ENCODE measurements at regions not wholly inside any gene's neighbourhood (a gene's known extent, or its start where the extent isn't known, plus 50 kb on each side); places are given as distances from the start of the nearest gene placed in this dataset.

DNA sequence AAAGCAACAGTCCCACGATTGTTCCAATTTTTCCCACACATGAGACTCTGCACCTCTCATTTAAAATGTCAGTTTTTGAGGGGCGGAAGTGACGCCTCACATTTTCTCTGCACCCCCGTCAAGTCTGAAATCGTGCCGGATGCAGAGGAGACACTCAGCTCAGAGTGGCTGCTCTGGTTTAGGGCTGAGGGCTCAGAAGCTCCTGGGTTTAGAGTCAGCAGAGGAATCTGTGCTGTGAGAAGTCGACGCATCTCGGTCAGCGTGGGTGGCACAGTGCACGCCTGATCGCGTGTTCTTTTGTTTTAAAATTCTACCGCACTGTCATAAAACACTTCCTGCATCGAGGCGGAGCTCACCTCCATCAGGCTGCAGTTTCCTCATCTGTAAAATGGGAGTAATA lies 116.7 kb upstream of the ADRA2C start:
- no peak overlapping the region for H2AFZ ChIP-seq (ENCODE audit: insufficient read depth, low read length, poor library complexity)
- no peaks in the 10 kb centered on the region for H3K79me2 ChIP-seq (ENCODE audit: control insufficient read depth, insufficient read depth, low read length, poor library complexity)
- no peak overlapping the region for H2AK5ac ChIP-seq (ENCODE audit: low read length)
- no peak for DNase-seq
- H3K27me3 ChIP-seq (ENCODE audit: insufficient read depth, low read length) = no peaks in the 10 kb centered on the region
- no peak overlapping the region for H3K4ac ChIP-seq (ENCODE audit: low read depth, low read length)
- no peak overlapping the region for H2BK12ac ChIP-seq (ENCODE audit: low read length)
- H2BK5ac ChIP-seq (ENCODE audit: low read depth, low read length, poor library complexity) = no peak overlapping the region
- H4K8ac ChIP-seq (ENCODE audit: low read depth, low read length) = no peak overlapping the region
- no peak overlapping the region for H3K9ac ChIP-seq (ENCODE audit: low read length)
- H3K27ac ChIP-seq (ENCODE audit: low read depth, low read length) = no peak overlapping the region
- no peak overlapping the region for H3K23ac ChIP-seq (ENCODE audit: low read length)
- WGBS (ENCODE audit: extremely low coverage, insufficient coverage, insufficient read length) = no CpG with 5 or more reads among the region's 16 CpGs
- no peak overlapping the region for H3K14ac ChIP-seq (ENCODE audit: low read length)
- no peaks in the 10 kb centered on the region for H3K4me1 ChIP-seq (ENCODE audit: control insufficient read depth in 1 of 2, insufficient read depth in 2 of 2, low read length in 2 of 2)
- no peak overlapping the region for H4K12ac ChIP-seq (ENCODE audit: low read depth, low read length)
- no peaks in the 10 kb centered on the region for H3K79me1 ChIP-seq (ENCODE audit: low read length)
- no peak overlapping the region for H3K18ac ChIP-seq (ENCODE audit: low read length)
- H3K4me3 ChIP-seq (ENCODE audit: low read depth, low read length) = no peak overlapping the region
- H3K4me2 ChIP-seq (ENCODE audit: low read length) = no peak overlapping the region
- no peak overlapping the region for H2BK120ac ChIP-seq (ENCODE audit: insufficient read depth, low read length, poor library complexity)
- H3K36me3 ChIP-seq (ENCODE audit: control insufficient read depth in 1 of 2, insufficient read depth in 2 of 2, low read length in 2 of 2) = no peaks in the 10 kb centered on the region
- no peak overlapping the region for H4K91ac ChIP-seq (ENCODE audit: low read depth, low read length)
- H3K9me3 ChIP-seq (ENCODE audit: insufficient read depth, low read depth, low read length) = peaks cover 4% of the 10 kb centered on the region

DNA sequence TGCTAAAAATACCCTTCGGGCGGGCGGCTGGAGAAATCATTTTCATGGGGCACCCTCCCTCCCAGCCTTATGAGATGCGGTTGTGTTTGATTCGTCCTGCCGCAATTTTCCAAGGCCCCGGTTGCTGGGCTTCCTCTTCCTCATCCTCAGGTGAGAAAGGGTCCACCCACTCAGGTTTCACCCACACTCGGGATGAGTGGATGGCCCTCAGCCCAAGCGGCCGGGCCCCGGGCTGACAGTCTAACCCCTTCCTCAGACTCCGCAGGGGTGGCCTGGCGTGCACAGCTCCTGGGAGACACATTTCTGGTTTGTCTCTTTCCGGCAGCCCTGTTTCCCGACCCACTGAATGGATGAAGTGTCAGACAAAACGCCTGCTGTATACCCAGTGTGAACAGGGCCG lies 116.5 kb upstream of the LRPAP1 start:
- no CpG with 5 or more reads among the region's 17 CpGs for WGBS (ENCODE audit: extremely low coverage, insufficient coverage, insufficient read length)
- Histone ChIP-seq H3K18ac (ENCODE audit: low read length) (no peak overlapping the region), H3K27me3 (ENCODE audit: insufficient read depth, low read length) (no peaks in the 10 kb centered on the region), H3K79me1 (ENCODE audit: low read length) (no peaks in the 10 kb centered on the region), H3K79me2 (ENCODE audit: control insufficient read depth, insufficient read depth, low read length, poor library complexity) (no peaks in the 10 kb centered on the region), H2BK120ac (ENCODE audit: insufficient read depth, low read length, poor library complexity) (no peak overlapping the region), H3K9me3 (ENCODE audit: insufficient read depth, low read depth, low read length) (peaks cover 4% of the 10 kb centered on the region), H2AFZ (ENCODE audit: insufficient read depth, low read length, poor library complexity) (no peak overlapping the region), H2BK12ac (ENCODE audit: low read length) (no peak overlapping the region), H3K27ac (ENCODE audit: low read depth, low read length) (no peak overlapping the region), H2BK5ac (ENCODE audit: low read depth, low read length, poor library complexity) (no peak overlapping the region), H3K4me2 (ENCODE audit: low read length) (no peak overlapping the region), H4K12ac (ENCODE audit: low read depth, low read length) (no peak overlapping the region), H3K23ac (ENCODE audit: low read length) (no peak overlapping the region), H3K4me3 (ENCODE audit: low read depth, low read length) (no peak overlapping the region), H4K8ac (ENCODE audit: low read depth, low read length) (no peak overlapping the region), H4K91ac (ENCODE audit: low read depth, low read length) (no peak overlapping the region), H2AK5ac (ENCODE audit: low read length) (no peak overlapping the region), H3K4ac (ENCODE audit: low read depth, low read length) (no peak overlapping the region), H3K4me1 (ENCODE audit: control insufficient read depth in 1 of 2, insufficient read depth in 2 of 2, low read length in 2 of 2) (no peaks in the 10 kb centered on the region), H3K36me3 (ENCODE audit: control insufficient read depth in 1 of 2, insufficient read depth in 2 of 2, low read length in 2 of 2) (no peaks in the 10 kb centered on the region), H3K9ac (ENCODE audit: low read length) (no peak overlapping the region), H3K14ac (ENCODE audit: low read length) (no peak overlapping the region)
- DNase-seq = no peak

GRCh38 chr4:3648195-3648594 lies 116.0 kb upstream of the LRPAP1 start:
- no peak overlapping the region for H4K8ac ChIP-seq (ENCODE audit: low read depth, low read length)
- H3K4me1 ChIP-seq (ENCODE audit: control insufficient read depth in 1 of 2, insufficient read depth in 2 of 2, low read length in 2 of 2) = no peaks in the 10 kb centered on the region
- H3K79me2 ChIP-seq (ENCODE audit: control insufficient read depth, insufficient read depth, low read length, poor library complexity) = no peaks in the 10 kb centered on the region
- no peak overlapping the region for H3K9ac ChIP-seq (ENCODE audit: low read length)
- no peak overlapping the region for H2BK120ac ChIP-seq (ENCODE audit: insufficient read depth, low read length, poor library complexity)
- DNase-seq = no peak
- no peak overlapping the region for H3K4me2 ChIP-seq (ENCODE audit: low read length)
- no peaks in the 10 kb centered on the region for H3K79me1 ChIP-seq (ENCODE audit: low read length)
- H3K14ac ChIP-seq (ENCODE audit: low read length) = no peak overlapping the region
- H3K4me3 ChIP-seq (ENCODE audit: low read depth, low read length) = no peak overlapping the region
- peaks cover 4% of the 10 kb centered on the region for H3K9me3 ChIP-seq (ENCODE audit: insufficient read depth, low read depth, low read length)
- H2AFZ ChIP-seq (ENCODE audit: insufficient read depth, low read length, poor library complexity) = no peak overlapping the region
- no peak overlapping the region for H3K4ac ChIP-seq (ENCODE audit: low read depth, low read length)
- no peak overlapping the region for H2AK5ac ChIP-seq (ENCODE audit: low read length)
- H3K23ac ChIP-seq (ENCODE audit: low read length) = no peak overlapping the region
- no peaks in the 10 kb centered on the region for H3K36me3 ChIP-seq (ENCODE audit: control insufficient read depth in 1 of 2, insufficient read depth in 2 of 2, low read length in 2 of 2)
- no peak overlapping the region for H2BK12ac ChIP-seq (ENCODE audit: low read length)
- no peaks in the 10 kb centered on the region for H3K27me3 ChIP-seq (ENCODE audit: insufficient read depth, low read length)
- no peak overlapping the region for H3K18ac ChIP-seq (ENCODE audit: low read length)
- no peak overlapping the region for H4K12ac ChIP-seq (ENCODE audit: low read depth, low read length)
- H4K91ac ChIP-seq (ENCODE audit: low read depth, low read length) = no peak overlapping the region
- WGBS (ENCODE audit: extremely low coverage, insufficient coverage, insufficient read length) = no CpG with 5 or more reads among the region's 16 CpGs
- H2BK5ac ChIP-seq (ENCODE audit: low read depth, low read length, poor library complexity) = no peak overlapping the region
- no peak overlapping the region for H3K27ac ChIP-seq (ENCODE audit: low read depth, low read length)

DNA sequence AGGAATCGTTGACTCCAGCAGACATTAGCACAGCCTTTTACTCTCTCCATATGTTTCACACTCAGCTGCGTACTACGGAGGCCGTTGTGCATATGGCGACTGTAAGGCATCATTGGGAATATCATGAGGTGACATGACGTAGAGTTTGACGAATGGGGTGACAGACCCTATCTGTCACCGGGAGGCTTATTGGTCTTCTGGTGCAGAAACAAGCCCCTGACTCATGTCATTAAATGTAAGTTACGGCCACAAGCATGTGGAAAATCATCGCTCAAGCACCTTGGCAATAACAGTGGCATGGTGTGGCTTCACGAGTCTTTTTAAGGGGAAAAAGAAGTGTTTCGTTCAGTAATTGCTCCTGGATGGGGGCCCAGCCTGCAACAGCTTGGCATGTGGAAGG lies 115.2 kb upstream of the LRPAP1 start:
- Histone ChIP-seq H4K8ac (ENCODE audit: low read depth, low read length) (no peak overlapping the region), H3K23ac (ENCODE audit: low read length) (no peak overlapping the region), H3K79me2 (ENCODE audit: control insufficient read depth, insufficient read depth, low read length, poor library complexity) (no peaks in the 10 kb centered on the region), H3K14ac (ENCODE audit: low read length) (no peak overlapping the region), H3K36me3 (ENCODE audit: control insufficient read depth in 1 of 2, insufficient read depth in 2 of 2, low read length in 2 of 2) (no peaks in the 10 kb centered on the region), H3K4ac (ENCODE audit: low read depth, low read length) (no peak overlapping the region), H2BK12ac (ENCODE audit: low read length) (no peak overlapping the region), H2AFZ (ENCODE audit: insufficient read depth, low read length, poor library complexity) (no peak overlapping the region), H3K27me3 (ENCODE audit: insufficient read depth, low read length) (no peaks in the 10 kb centered on the region), H3K4me2 (ENCODE audit: low read length) (no peak overlapping the region), H3K79me1 (ENCODE audit: low read length) (no peaks in the 10 kb centered on the region), H3K9me3 (ENCODE audit: insufficient read depth, low read depth, low read length) (peaks cover under 1% of the 10 kb centered on the region), H2BK5ac (ENCODE audit: low read depth, low read length, poor library complexity) (no peak overlapping the region), H2AK5ac (ENCODE audit: low read length) (no peak overlapping the region), H2BK120ac (ENCODE audit: insufficient read depth, low read length, poor library complexity) (no peak overlapping the region), H3K4me1 (ENCODE audit: control insufficient read depth in 1 of 2, insufficient read depth in 2 of 2, low read length in 2 of 2) (peaks cover 3 to 4% of the 10 kb centered on the region in 2 experiments), H4K91ac (ENCODE audit: low read depth, low read length) (no peak overlapping the region), H3K18ac (ENCODE audit: low read length) (no peak overlapping the region), H3K4me3 (ENCODE audit: low read depth, low read length) (no peak overlapping the region), H3K27ac (ENCODE audit: low read depth, low read length) (no peak overlapping the region), H3K9ac (ENCODE audit: low read length) (no peak overlapping the region), H4K12ac (ENCODE audit: low read depth, low read length) (no peak overlapping the region)
- no CpG with 5 or more reads among the region's 12 CpGs for WGBS (ENCODE audit: extremely low coverage, insufficient coverage, insufficient read length)
- DNase-seq = no peak

All from trophoblast cell (in vitro differentiated cells and primary cell).